Mesothelial cell of epicardium (in vitro differentiated cells): ENCODE measurements at regions not wholly inside any gene's neighbourhood (a gene's known extent, or its start where the extent isn't known, plus 50 kb on each side); places are given as distances from the start of the nearest gene placed in this dataset.

Experiments
- DNase-seq, 2 experiments: peaks; one replicate each; pipeline ENCODE4 v3.0.0; 2021; ENCODE audit warnings: low spot score in 2 of 2; ENCODE audit not compliant: unreplicated experiment in 2 of 2
- H3K27ac Mint-ChIP-seq: 2 replicates; pipeline ENCODE4 v1.8.0; 2021; ENCODE audit warnings: mixed read lengths
- H3K27me3 Mint-ChIP-seq: 2 replicates; pipeline ENCODE4 v1.8.0; 2021; ENCODE audit warnings: low read depth, mixed read lengths
- H3K36me3 Mint-ChIP-seq: 2 replicates; pipeline ENCODE4 v1.8.0; 2021; ENCODE audit warnings: mixed read lengths
- H3K4me1 Mint-ChIP-seq: 2 replicates; pipeline ENCODE4 v1.8.0; 2021; ENCODE audit warnings: mixed read lengths
- H3K4me3 Mint-ChIP-seq: 2 replicates; pipeline ENCODE4 v1.8.0; 2021; ENCODE audit warnings: mild to moderate bottlenecking, moderate library complexity, mixed read lengths
- H3K9me3 Mint-ChIP-seq: 2 replicates; pipeline ENCODE4 v1.8.0; 2021; ENCODE audit warnings: mixed read lengths
- TF ChIP-seq, protein P1 (sequence below): fragments of 200-600 bp; sonication (generic); IDR thresholded peaks from one replicate; pipeline ENCODE4 v1.5.0; 2021; ENCODE audit warnings: antibody characterized with exemption; ENCODE audit not compliant: unreplicated experiment

DNA sequence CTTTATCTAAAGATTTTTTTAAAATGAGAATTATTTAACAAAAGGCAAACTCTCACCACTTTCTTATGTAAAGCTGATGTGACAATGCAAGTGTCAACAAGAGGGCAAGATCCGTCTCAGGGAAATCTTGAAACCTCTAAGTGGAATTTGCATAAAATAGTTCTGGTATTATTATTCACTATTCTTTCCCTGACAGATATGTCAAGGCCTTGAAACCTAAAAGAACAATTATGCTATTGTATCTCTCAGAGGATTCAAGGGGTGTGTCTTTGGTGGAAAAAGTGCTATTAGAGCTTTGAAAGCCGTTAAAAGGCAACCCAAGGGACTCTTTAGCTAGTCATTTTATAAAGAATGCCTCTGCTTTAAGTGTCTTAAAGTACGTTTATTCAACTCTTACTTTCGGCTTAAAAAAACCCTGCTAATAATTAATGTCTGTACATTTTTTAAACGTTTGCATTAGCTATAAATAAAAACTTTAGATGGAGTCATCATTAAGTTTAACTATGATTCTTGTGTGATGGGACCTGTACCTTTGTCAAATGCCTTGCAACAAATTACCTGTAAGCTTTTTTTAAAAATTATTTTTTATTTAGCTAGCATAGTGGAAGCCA is 585.5 kb downstream of the VRK1 start:
- DNase-seq = no peak
- no peaks in the 10 kb centered on the region for H3K4me1 Mint-ChIP-seq
- no peaks in the 10 kb centered on the region for H3K36me3 Mint-ChIP-seq
- no peak overlapping the region for H3K4me3 Mint-ChIP-seq
- H3K27ac Mint-ChIP-seq = no peak overlapping the region
- no peaks in the 10 kb centered on the region for H3K9me3 Mint-ChIP-seq
- peaks cover 52% of the 10 kb centered on the region for H3K27me3 Mint-ChIP-seq
- TF ChIP-seq, protein P1, sequence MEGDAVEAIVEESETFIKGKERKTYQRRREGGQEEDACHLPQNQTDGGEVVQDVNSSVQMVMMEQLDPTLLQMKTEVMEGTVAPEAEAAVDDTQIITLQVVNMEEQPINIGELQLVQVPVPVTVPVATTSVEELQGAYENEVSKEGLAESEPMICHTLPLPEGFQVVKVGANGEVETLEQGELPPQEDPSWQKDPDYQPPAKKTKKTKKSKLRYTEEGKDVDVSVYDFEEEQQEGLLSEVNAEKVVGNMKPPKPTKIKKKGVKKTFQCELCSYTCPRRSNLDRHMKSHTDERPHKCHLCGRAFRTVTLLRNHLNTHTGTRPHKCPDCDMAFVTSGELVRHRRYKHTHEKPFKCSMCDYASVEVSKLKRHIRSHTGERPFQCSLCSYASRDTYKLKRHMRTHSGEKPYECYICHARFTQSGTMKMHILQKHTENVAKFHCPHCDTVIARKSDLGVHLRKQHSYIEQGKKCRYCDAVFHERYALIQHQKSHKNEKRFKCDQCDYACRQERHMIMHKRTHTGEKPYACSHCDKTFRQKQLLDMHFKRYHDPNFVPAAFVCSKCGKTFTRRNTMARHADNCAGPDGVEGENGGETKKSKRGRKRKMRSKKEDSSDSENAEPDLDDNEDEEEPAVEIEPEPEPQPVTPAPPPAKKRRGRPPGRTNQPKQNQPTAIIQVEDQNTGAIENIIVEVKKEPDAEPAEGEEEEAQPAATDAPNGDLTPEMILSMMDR = no peak

DNA sequence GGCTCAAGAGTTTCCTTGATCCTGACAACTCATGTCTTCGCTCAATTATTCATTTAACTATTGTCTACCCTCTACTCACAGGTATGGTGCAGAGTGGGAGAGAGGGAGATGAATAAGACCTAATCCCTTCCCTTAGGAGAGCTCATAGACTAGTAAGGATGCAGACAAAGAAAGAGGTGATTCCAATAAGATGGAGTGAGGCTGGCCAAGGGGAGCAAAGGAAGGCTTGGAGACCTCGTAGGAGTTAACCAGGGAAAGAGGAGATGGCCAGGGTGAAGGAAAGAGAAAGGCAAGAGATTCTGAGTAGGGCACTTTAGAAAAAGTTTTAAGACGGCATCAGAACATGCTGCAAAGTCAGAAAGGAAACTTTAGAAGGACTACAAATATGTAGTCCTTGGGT is 588.5 kb downstream of the VRK1 start:
- no peak overlapping the region for H3K4me3 Mint-ChIP-seq
- H3K27ac Mint-ChIP-seq = no peak overlapping the region
- no peaks in the 10 kb centered on the region for H3K4me1 Mint-ChIP-seq
- no peak for DNase-seq
- no peaks in the 10 kb centered on the region for H3K36me3 Mint-ChIP-seq
- TF ChIP-seq, protein P1 = no peak
- H3K27me3 Mint-ChIP-seq = peaks cover 44% of the 10 kb centered on the region
- H3K9me3 Mint-ChIP-seq = no peaks in the 10 kb centered on the region

DNA sequence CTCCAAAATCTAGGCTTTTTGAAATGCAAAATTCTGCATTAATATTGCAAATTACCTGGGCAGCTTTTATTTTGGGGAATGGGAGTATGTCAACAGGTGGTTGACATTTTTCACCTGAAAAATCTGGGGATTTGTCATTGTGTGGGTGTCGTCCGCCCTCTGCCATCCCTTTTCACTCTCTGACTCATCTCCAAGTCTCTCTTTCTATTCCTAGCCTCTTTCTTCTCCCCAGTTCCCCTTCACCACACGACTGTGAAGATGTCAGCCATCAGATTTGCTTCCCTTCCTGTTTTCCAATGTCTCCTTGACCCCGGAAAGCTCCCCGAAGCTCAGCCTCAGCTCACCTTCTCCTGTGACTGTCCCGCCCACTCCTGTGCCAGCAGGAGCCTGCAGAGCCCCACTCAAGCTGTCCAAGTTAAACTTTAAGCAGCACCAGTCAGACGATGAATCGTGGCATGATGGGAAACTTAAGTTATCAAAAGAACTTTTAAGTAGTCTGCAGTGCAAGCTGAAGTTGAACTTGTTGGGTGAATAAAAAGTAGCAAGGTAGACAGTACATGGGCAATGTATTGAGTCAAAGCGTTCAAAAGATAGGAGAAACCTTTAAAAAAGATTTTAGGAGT is 590.2 kb downstream of the VRK1 start:
- Mint-ChIP-seq H3K27me3 (peaks cover 53% of the 10 kb centered on the region), H3K4me3 (no peak overlapping the region), H3K4me1 (no peaks in the 10 kb centered on the region), H3K9me3 (no peaks in the 10 kb centered on the region), H3K27ac (no peak overlapping the region), H3K36me3 (no peaks in the 10 kb centered on the region)
- DNase-seq = no peak
- TF ChIP-seq, protein P1 = no peak

DNA sequence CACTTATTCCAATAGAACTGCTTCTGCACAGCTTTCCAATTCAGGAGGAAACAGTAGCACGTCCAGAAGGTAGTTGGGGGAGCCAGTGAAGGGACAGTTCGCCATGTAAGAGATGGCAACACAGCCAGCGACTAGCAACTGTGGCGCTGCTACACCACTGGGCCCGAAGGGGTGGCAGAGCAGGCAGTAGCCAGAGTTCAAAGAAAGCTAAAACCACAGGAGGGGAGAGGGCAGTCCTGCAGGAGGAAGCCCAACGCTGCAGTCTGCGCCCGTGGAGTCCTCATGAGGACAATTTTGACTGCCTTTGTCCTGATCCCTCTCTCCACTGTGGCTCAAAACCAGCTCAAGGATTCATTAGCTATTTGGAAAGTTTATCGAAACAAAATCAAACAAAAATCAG is 591.2 kb downstream of the VRK1 start:
- no peaks in the 10 kb centered on the region for H3K4me1 Mint-ChIP-seq
- H3K27me3 Mint-ChIP-seq = peaks cover 60% of the 10 kb centered on the region

DNA sequence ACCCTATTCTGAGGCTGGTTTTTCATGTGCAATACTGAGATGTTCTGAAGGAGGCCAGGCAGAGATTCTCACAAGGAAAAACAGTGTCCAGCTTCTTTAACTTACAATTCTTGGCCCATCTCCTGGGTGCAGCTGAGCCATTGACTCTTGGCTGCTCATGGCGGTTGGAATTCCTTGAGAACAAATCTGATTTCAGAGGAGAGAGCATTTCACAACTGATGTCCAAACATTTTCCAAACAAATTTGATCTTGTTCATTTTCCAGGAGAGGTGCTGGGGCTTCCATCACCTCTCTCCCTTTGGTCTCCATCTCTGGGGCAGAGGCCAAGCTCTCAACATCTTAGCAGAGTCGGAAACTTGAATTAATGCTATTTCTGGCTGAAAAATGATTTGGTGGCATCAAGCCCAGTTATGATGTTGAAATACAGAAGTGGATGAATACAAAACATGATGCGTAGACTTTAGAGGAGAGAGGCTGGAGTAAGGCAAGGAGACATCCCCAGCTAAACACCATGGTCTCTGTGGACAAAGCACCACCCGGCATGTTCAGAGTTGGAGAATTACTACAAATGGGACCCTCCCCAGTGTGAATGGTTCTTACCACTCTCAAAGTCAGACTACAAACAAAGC is 593.0 kb downstream of the VRK1 start:
- no peaks in the 10 kb centered on the region for H3K4me1 Mint-ChIP-seq
- no peak for DNase-seq
- no peaks in the 10 kb centered on the region for H3K9me3 Mint-ChIP-seq
- H3K4me3 Mint-ChIP-seq = no peak overlapping the region
- H3K36me3 Mint-ChIP-seq = no peaks in the 10 kb centered on the region
- H3K27me3 Mint-ChIP-seq = peaks cover 55% of the 10 kb centered on the region
- TF ChIP-seq, protein P1 = no peak
- no peak overlapping the region for H3K27ac Mint-ChIP-seq

More for the DNA sequence above, 591.2 kb downstream of the VRK1 start:
- TF ChIP-seq, protein P1 = no peak
- no peaks in the 10 kb centered on the region for H3K9me3 Mint-ChIP-seq
- H3K4me3 Mint-ChIP-seq = no peak overlapping the region
- no peak for DNase-seq
- H3K27ac Mint-ChIP-seq = no peak overlapping the region
- H3K36me3 Mint-ChIP-seq = no peaks in the 10 kb centered on the region
